SK-N-SH (cell line): ENCODE measurements at regions not wholly inside any gene's neighbourhood (a gene's known extent, or its start where the extent isn't known, plus 50 kb on each side); places are given as distances from the start of the nearest gene placed in this dataset.

Source experiments
- CTCF ChIA-PET: fragments of 300-600, 350-600 bp; formaldehyde crosslinking; extraction: SDS; loops from one replicate; lab custom pipeline; 2021; lab: Yijun Ruan, JAX
- POLR2A ChIA-PET: fragments of 350-600 bp; sonication (Branson Sonifier 250); formaldehyde crosslinking; extraction: SDS; loops from one replicate; lab custom pipeline; 2020; ENCODE audit warnings: antibody characterized with exemption, inconsistent platforms; lab: Yijun Ruan, JAX
- DNase-seq: peaks from one replicate; pipeline ENCODE4 v3.0.0; 2012
- H2AFZ ChIP-seq: fragments of 200-600 bp; sonication (generic); 2 replicates; pipeline ENCODE4 v1.8.1; 2016; ENCODE audit warnings: antibody characterized with exemption, mild to moderate bottlenecking, low read depth
- H3F3A ChIP-seq: fragments of 200-600 bp; sonication (generic); replicated peaks from 2 replicates; pipeline ENCODE3; 2016; ENCODE audit warnings: antibody characterized with exemption, mild to moderate bottlenecking; ENCODE audit not compliant: insufficient read depth
- H3K27ac ChIP-seq, 2 experiments: fragments of 200-500 bp in 1 of 2; fragments of 200-600 bp in 1 of 2; sonication (Bioruptor generic) in 1 of 2; sonication (generic), shearing (Covaris generic) in 1 of 2; 2 replicates each; pipeline versions ENCODE4 v1.5.1 to v1.6.1; 2014 to 2016; ENCODE audit warnings: low read depth in 2 of 2, inconsistent platforms in 1 of 2, low read length in 1 of 2, mild to moderate bottlenecking in 1 of 2, mixed read lengths in 1 of 2
- H3K27me3 ChIP-seq: fragments of 200-600 bp; sonication (generic), shearing (Covaris generic); 2 replicates; pipeline ENCODE4 v1.6.1; 2016; ENCODE audit warnings: mixed run types; ENCODE audit not compliant: insufficient read depth
- H3K36me3 ChIP-seq, 2 experiments: fragments of 200-500 bp in 1 of 2; fragments of 200-600 bp in 1 of 2; sonication (Bioruptor generic) in 1 of 2; sonication (generic) in 1 of 2; replicated peaks in 1 of 2; 2 replicates each; pipeline versions ENCODE3 to v1.5.1; 2014 to 2016; ENCODE audit warnings: low read length in 1 of 2, mild to moderate bottlenecking in 1 of 2; ENCODE audit not compliant: insufficient read depth in 2 of 2, control insufficient read depth in 1 of 2
- H3K4me1 ChIP-seq, 2 experiments: fragments of 200-500 bp in 1 of 2; fragments of 200-600 bp in 1 of 2; sonication (Bioruptor generic) in 1 of 2; sonication (generic), shearing (Covaris generic) in 1 of 2; 2 replicates each; pipeline versions ENCODE4 v1.5.1 to v1.6.1; 2014 to 2016; ENCODE audit warnings: low read depth in 1 of 2, low read length in 1 of 2, mixed run types in 1 of 2; ENCODE audit not compliant: insufficient read depth in 2 of 2, control insufficient read depth in 1 of 2
- H3K4me2 ChIP-seq: fragments of 200-600 bp; sonication (generic), shearing (Covaris generic); 2 replicates; pipeline ENCODE4 v1.6.1; 2017; ENCODE audit warnings: mixed run types
- H3K4me3 ChIP-seq, 2 experiments: fragments of 200-500 bp in 1 of 2; fragments of 200-600 bp in 1 of 2; sonication (Bioruptor generic) in 1 of 2; sonication (generic), shearing (Covaris generic) in 1 of 2; 2 replicates each; pipeline versions ENCODE4 v1.5.1 to v1.8.1; 2014 to 2016; ENCODE audit warnings: low read depth in 2 of 2, inconsistent platforms in 1 of 2, low read length in 1 of 2, mild to moderate bottlenecking in 1 of 2, mixed read lengths in 1 of 2, moderate library complexity in 1 of 2
- H3K79me2 ChIP-seq: fragments of 200-600 bp; sonication (generic); 2 replicates; pipeline ENCODE4 v1.8.1; 2017; ENCODE audit warnings: mild to moderate bottlenecking; ENCODE audit not compliant: insufficient read depth
- H3K9ac ChIP-seq: fragments of 200-600 bp; sonication (generic); 2 replicates; pipeline ENCODE4 v1.6.1; 2017; ENCODE audit warnings: mixed run types
- H3K9me2 ChIP-seq: fragments of 200-600 bp; sonication (generic); 2 replicates; pipeline ENCODE4 v1.6.1; 2017; ENCODE audit warnings: mixed run types
- H3K9me3 ChIP-seq: fragments of 200-600 bp; sonication (generic); 2 replicates; pipeline ENCODE4 v1.6.1; 2017; ENCODE audit warnings: mixed run types, mild to moderate bottlenecking, moderate library complexity
- H4K20me1 ChIP-seq: fragments of 200-600 bp; sonication (generic); 2 replicates; pipeline ENCODE4 v1.6.1; 2017; ENCODE audit warnings: mild to moderate bottlenecking, mixed run types; ENCODE audit not compliant: insufficient read depth
- CHD2 ChIP-seq: fragments of 150-350 bp; IDR thresholded peaks from 2 replicates; pipeline ENCODE4 v1.6.1; 2018; ENCODE audit warnings: low read length; ENCODE audit not compliant: partially characterized antibody
- CTCF ChIP-seq: fragments of 200-600 bp; sonication (generic); IDR thresholded peaks from 2 replicates; pipeline ENCODE4 v1.6.1; 2017; ENCODE audit warnings: antibody characterized with exemption, mild to moderate bottlenecking, moderate library complexity
- ELF1 ChIP-seq: IDR thresholded peaks from 2 replicates; pipeline ENCODE4 v1.4.0; 2012
- EP300 ChIP-seq, 2 experiments: IDR thresholded peaks; 2 replicates each; pipeline versions ENCODE4 v1.4.0 to v1.6.1; 2012; ENCODE audit warnings: borderline replicate concordance in 1 of 2, low read depth in 1 of 2, low read length in 1 of 2
- FOXM1 ChIP-seq: IDR thresholded peaks from 2 replicates; pipeline ENCODE4 v1.4.0; 2012; ENCODE audit warnings: low read depth, mild to moderate bottlenecking
- GATA2 ChIP-seq: sonication (generic); formaldehyde crosslinking; IDR thresholded peaks from 2 replicates; pipeline ENCODE4 v1.5.0; 2020; ENCODE audit warnings: mild to moderate bottlenecking, missing genetic modification reagents
- JUND ChIP-seq: IDR thresholded peaks from 2 replicates; pipeline ENCODE4 v1.4.0; 2012
- MAX ChIP-seq: IDR thresholded peaks from 2 replicates; pipeline ENCODE4 v1.4.0; 2012; ENCODE audit warnings: low read depth
- MEF2A ChIP-seq: IDR thresholded peaks from 2 replicates; pipeline ENCODE4 v1.4.0; 2012; ENCODE audit warnings: low read depth, borderline replicate concordance
- MXI1 ChIP-seq: IDR thresholded peaks from 2 replicates; pipeline ENCODE4 v1.6.1; 2012; ENCODE audit warnings: mild to moderate bottlenecking, low read depth, low read length, improper control_type of control experiment
- NFIC ChIP-seq: IDR thresholded peaks from 2 replicates; pipeline ENCODE4 v1.4.0; 2012; ENCODE audit warnings: borderline replicate concordance
- RAD21 ChIP-seq: IDR thresholded peaks from 2 replicates; pipeline ENCODE4 v1.6.1; 2012; ENCODE audit warnings: mild to moderate bottlenecking, low read length
- REST ChIP-seq: IDR thresholded peaks from 2 replicates; pipeline ENCODE4 v1.6.1; 2012; ENCODE audit warnings: mild to moderate bottlenecking, low read depth, low read length, moderate library complexity
- SIN3A ChIP-seq: IDR thresholded peaks from 2 replicates; pipeline ENCODE4 v1.6.1; 2012; ENCODE audit warnings: low read depth, mild to moderate bottlenecking, low read length, moderate library complexity, borderline replicate concordance
- TAF1 ChIP-seq: IDR thresholded peaks from 2 replicates; pipeline ENCODE4 v1.6.1; 2012; ENCODE audit warnings: low read depth, mild to moderate bottlenecking, low read length, moderate library complexity, borderline replicate concordance
- TEAD4 ChIP-seq: IDR thresholded peaks from 2 replicates; pipeline ENCODE4 v1.4.0; 2012; ENCODE audit warnings: mild to moderate bottlenecking, borderline replicate concordance; ENCODE audit not compliant: insufficient read depth
- USF2 ChIP-seq: fragments of 150-350 bp; IDR thresholded peaks from 2 replicates; pipeline ENCODE4 v1.6.1; 2017; ENCODE audit warnings: antibody characterized with exemption, low read length, low read depth, borderline replicate concordance
- WGBS: methylation state at CpG from one replicate; pipeline ENCODE4 v1.1.6; 2017; ENCODE audit warnings: low lambda C conversion rate; 5-methylcytosine and 5-hydroxymethylcytosine counted together

DNA sequence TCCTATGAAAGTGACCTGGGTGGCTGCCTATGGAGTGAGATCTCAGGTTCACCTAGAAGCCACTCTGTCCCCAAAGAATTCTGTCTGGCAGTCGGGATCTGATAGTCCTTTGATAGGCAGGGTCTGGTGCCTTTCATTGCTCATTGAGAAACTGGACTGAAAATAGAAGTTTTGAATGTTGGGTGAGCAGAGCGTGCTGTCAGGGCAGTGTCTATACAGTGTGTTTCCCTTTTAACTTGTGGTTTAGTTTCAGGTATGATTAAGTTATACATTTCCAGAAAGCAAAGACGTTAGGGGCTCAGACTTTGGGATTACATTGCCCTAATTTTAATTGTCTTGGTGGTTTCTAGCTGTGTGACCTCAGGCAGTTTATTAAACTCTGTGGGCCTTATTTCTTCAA is 111.3 kb upstream of the PAX6 start:
- TF ChIP-seq FOXM1 (no peak), JUND (no peak), MAX (no peak), TAF1 (no peak), GATA2 (no peak), CTCF (no peak), REST (no peak), SIN3A (no peak), MEF2A (no peak), NFIC (no peak), RAD21 (no peak), TEAD4 (no peak), ELF1 (no peak), MXI1 (no peak), CHD2 (no peak), USF2 (no peak), EP300 (IDR thresholded peaks at IDR 0.05; ENCODE audit: borderline replicate concordance in 1 of 2, low read depth in 1 of 2, low read length in 1 of 2) (no peak)
- WGBS, result 7% methylated on average over 3 of the region's 3 CpGs
- POLR2A ChIA-PET, result no interaction called here

More for the DNA sequence above, 111.3 kb upstream of the PAX6 start:
- peaks cover 7% of the 10 kb centered on the region; the same call in 1 of the 2 replicates for H3K27me3 ChIP-seq
- H3K79me2 ChIP-seq, result no peaks in the 10 kb centered on the region
- no peaks in the 10 kb centered on the region for H3K4me1 ChIP-seq
- H3F3A ChIP-seq, result no peaks in the 10 kb centered on the region
- no peak overlapping the region for H2AFZ ChIP-seq
- no peaks in the 10 kb centered on the region for H3K36me3 ChIP-seq
- no peak overlapping the region for H3K9ac ChIP-seq
- CTCF ChIA-PET, result interaction anchor here (1.2 kb wide), 1 partner anchor 130 kb away, joined by 4 read pairs; no protein-coding TSS in a partner anchor
- no peak for DNase-seq
- no peaks in the 10 kb centered on the region for H4K20me1 ChIP-seq
- H3K4me2 ChIP-seq, result no peak overlapping the region
- H3K9me2 ChIP-seq, result no peaks in the 10 kb centered on the region
- H3K4me3 ChIP-seq, result no peak overlapping the region
- no peaks in the 10 kb centered on the region for H3K9me3 ChIP-seq
- H3K27ac ChIP-seq, result no peak overlapping the region
